ENCODE measurements at regions not wholly inside any gene's neighbourhood (a gene's known extent, or its start where the extent isn't known, plus 50 kb on each side); places are given as distances from the start of the nearest gene placed in this dataset.

GRCh38 chr13:33372251-33372919, 86.8 kb upstream of the STARD13 start:
- DNase-seq (ENCODE audit: low spot score), result no peak

- no peak for DNase-seq (ENCODE audit: low spot score)
Measured at GRCh38 chr13:33373624-33374023, 88.1 kb upstream of the STARD13 start.

- no peak for DNase-seq (ENCODE audit: low spot score)
Measured at GRCh38 chr13:33375421-33375820, 89.9 kb upstream of the STARD13 start.

- no peak for DNase-seq (ENCODE audit: low spot score)
Measured at GRCh38 chr13:33376212-33376611, 90.7 kb upstream of the STARD13 start.

- no peak for DNase-seq (ENCODE audit: low spot score)
Measured at GRCh38 chr13:33377411-33377810, 91.9 kb upstream of the STARD13 start.

GRCh38 chr13:33377825-33378224, 92.3 kb upstream of the STARD13 start:
- no peak for DNase-seq (ENCODE audit: low spot score)

GRCh38 chr13:33379608-33380007, 94.1 kb upstream of the STARD13 start:
- DNase-seq (ENCODE audit: low spot score), result no peak

GRCh38 chr13:33380487-33381079, 95.0 kb upstream of the STARD13 start:
- no peak for DNase-seq (ENCODE audit: low spot score)

- no peak for DNase-seq (ENCODE audit: low spot score)
Measured at GRCh38 chr13:33381180-33381579, 95.6 kb upstream of the STARD13 start.

GRCh38 chr13:33381906-33382305, 96.4 kb upstream of the STARD13 start:
- DNase-seq (ENCODE audit: low spot score), result no peak

- no peak for DNase-seq (ENCODE audit: low spot score)
Measured at GRCh38 chr13:33383724-33384577, 98.4 kb upstream of the STARD13 start.

- DNase-seq (ENCODE audit: low spot score), result no peak
Measured at GRCh38 chr13:33388286-33388998, 102.9 kb upstream of the STARD13 start.

- DNase-seq (ENCODE audit: low spot score), result no peak
Measured at GRCh38 chr13:33392794-33393405, 107.3 kb upstream of the STARD13 start.

- DNase-seq (ENCODE audit: low spot score), result no peak
Measured at GRCh38 chr13:33394294-33394932, 108.9 kb upstream of the STARD13 start.

GRCh38 chr13:33401238-33401637, 115.7 kb upstream of the STARD13 start:
- no peak for DNase-seq (ENCODE audit: low spot score)

GRCh38 chr13:33402975-33403374, 117.4 kb upstream of the STARD13 start:
- DNase-seq (ENCODE audit: low spot score), result no peak

- no peak for DNase-seq (ENCODE audit: low spot score)
Measured at GRCh38 chr13:33403807-33404362, 118.3 kb upstream of the STARD13 start.

GRCh38 chr13:33405371-33405770, 119.8 kb upstream of the STARD13 start:
- DNase-seq (ENCODE audit: low spot score), result no peak

GRCh38 chr13:33409673-33410510, 124.3 kb upstream of the STARD13 start:
- DNase-seq (ENCODE audit: low spot score), result no peak

GRCh38 chr13:33410619-33411018, 125.1 kb upstream of the STARD13 start:
- no peak for DNase-seq (ENCODE audit: low spot score)
